Ishikawa (cell line): ENCODE measurements at regions not wholly inside any gene's neighbourhood (a gene's known extent, or its start where the extent isn't known, plus 50 kb on each side); places are given as distances from the start of the nearest gene placed in this dataset.

Source experiments
- CEBPB ChIP-seq: IDR thresholded peaks from 2 replicates; pipeline ENCODE4 v1.6.1; 2012
- CREB1 ChIP-seq: IDR thresholded peaks from 2 replicates; pipeline ENCODE4 v1.6.1; 2012; ENCODE audit warnings: low read depth
- EGR1 ChIP-seq: IDR thresholded peaks from 2 replicates; pipeline ENCODE4 v1.6.1; 2012
- EP300 ChIP-seq: IDR thresholded peaks from 2 replicates; pipeline ENCODE4 v1.6.1; 2012; ENCODE audit warnings: borderline replicate concordance
- FOXM1 ChIP-seq: IDR thresholded peaks from 2 replicates; pipeline ENCODE4 v1.6.1; 2012; ENCODE audit warnings: low read depth, borderline replicate concordance
- MAX ChIP-seq: IDR thresholded peaks from 2 replicates; pipeline ENCODE4 v1.6.1; 2012
- NFIC ChIP-seq: IDR thresholded peaks from 2 replicates; pipeline ENCODE4 v1.6.1; 2012
- RAD21 ChIP-seq: IDR thresholded peaks from 2 replicates; pipeline ENCODE4 v1.6.1; 2012; ENCODE audit warnings: low read depth
- REST ChIP-seq: IDR thresholded peaks from 2 replicates; pipeline ENCODE4 v1.6.1; 2012; ENCODE audit warnings: low read depth, mild to moderate bottlenecking
- TAF1 ChIP-seq: IDR thresholded peaks from 2 replicates; pipeline ENCODE4 v1.6.1; 2012; ENCODE audit warnings: low read depth, mild to moderate bottlenecking
- TCF12 ChIP-seq: IDR thresholded peaks from 2 replicates; pipeline ENCODE4 v1.6.1; 2012; ENCODE audit warnings: low read depth
- TEAD4 ChIP-seq: IDR thresholded peaks from 2 replicates; pipeline ENCODE4 v1.6.1; 2012
- USF1 ChIP-seq: IDR thresholded peaks from 2 replicates; pipeline ENCODE4 v1.6.1; 2012
- YY1 ChIP-seq: IDR thresholded peaks from 2 replicates; pipeline ENCODE4 v1.6.1; 2012; ENCODE audit warnings: low read depth
- ZBTB7A ChIP-seq: IDR thresholded peaks from 2 replicates; pipeline ENCODE4 v1.6.1; 2012; ENCODE audit warnings: low read depth

GRCh38 chr1:60759291-60759690, 323.1 kb upstream of the NFIA start:
- TF ChIP-seq RAD21: no peak
- TF ChIP-seq FOXM1: no peak
- TF ChIP-seq ZBTB7A: no peak
- no peak for TF ChIP-seq YY1
- TF ChIP-seq MAX: no peak
- TF ChIP-seq EP300: no peak
- TF ChIP-seq CEBPB: no peak
- no peak for TF ChIP-seq EGR1
- no peak for TF ChIP-seq REST
- TF ChIP-seq TCF12: no peak

GRCh38 chr1:60757485-60757884, 324.9 kb upstream of the NFIA start:
- TF ChIP-seq NFIC (no peak), TAF1 (no peak), EP300 (no peak), USF1 (no peak)

DNA sequence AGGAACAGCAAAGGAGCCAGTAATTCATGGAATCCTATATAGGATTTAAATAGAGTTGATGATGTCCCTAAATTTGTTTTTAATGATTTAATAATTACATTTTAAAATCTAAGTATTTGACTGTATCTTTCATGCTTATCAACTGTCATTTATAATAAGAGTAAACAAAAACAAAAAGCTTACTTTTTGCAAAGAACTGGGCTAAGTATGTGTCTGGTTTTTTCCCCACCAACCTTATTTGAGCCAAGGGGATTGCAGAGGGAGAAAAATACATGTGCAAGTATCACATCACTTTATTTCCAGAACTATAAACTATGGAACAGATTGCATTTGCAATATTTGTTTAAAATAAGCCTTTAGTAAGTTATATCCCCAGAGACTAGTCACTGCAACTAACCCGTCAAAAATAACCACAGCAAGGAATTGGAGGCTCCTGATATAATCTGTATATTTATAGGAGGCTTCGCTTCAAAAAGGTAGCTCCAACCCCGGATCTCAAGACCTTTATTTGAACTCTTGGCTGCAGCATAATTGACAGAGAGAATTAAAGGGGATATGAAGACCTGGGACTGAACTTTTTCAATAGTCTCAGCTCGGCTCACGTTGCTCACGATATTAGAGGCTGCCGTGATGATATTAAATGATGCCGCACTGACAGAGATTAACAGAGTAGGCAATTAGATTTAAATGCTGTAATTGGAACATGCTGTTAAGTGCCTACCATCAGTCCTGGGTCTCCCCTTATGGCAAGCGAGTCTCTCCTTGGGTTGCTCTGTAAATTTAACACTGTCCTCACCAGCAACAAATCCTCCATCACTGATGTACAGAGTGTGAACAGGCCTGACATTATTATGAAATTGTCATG, 329.1 kb upstream of the NFIA start:
- TF ChIP-seq TAF1 (no peak), TCF12 (no peak), EGR1 (no peak), FOXM1 (no peak), EP300 (no peak), CEBPB (no peak), MAX (no peak), USF1 (no peak)

- no peak for TF ChIP-seq EGR1
- TF ChIP-seq NFIC: no peak
- no peak for TF ChIP-seq RAD21
- no peak for TF ChIP-seq ZBTB7A
- TF ChIP-seq REST: no peak
- no peak for TF ChIP-seq USF1
- TF ChIP-seq TAF1: no peak
- TF ChIP-seq CEBPB: no peak
- TF ChIP-seq MAX: no peak
- TF ChIP-seq EP300: no peak
- TF ChIP-seq FOXM1: no peak
- no peak for TF ChIP-seq TCF12
- no peak for TF ChIP-seq YY1
- TF ChIP-seq CREB1: no peak
- TF ChIP-seq TEAD4: no peak
Measured at GRCh38 chr1:60751306-60751705, 331.1 kb upstream of the NFIA start.

DNA sequence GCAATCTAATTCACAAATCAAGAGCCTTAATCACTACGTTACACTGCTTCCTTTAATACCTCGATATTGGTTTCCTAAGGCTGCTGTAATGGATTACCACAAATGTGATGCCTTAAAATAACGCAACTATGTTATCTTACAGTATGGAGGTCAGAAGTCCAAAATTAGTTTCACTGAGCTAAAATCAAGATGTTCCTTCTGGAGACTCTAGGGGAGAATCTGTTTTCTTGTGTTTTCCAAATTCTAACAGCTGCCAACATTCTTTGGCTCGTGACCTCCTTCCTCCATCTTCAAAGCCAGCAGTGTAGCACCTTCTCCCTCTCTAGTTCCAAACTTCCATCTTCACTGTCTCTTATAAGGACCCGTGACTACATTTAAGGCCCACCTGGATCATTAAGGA, 335.0 kb upstream of the NFIA start:
- TF ChIP-seq TEAD4 (no peak), RAD21 (no peak), USF1 (no peak), FOXM1 (no peak), TCF12 (no peak), REST (no peak), ZBTB7A (no peak), EP300 (no peak), CEBPB (no peak), YY1 (no peak), CREB1 (no peak), TAF1 (no peak), EGR1 (no peak)
